ENCODE measurements at regions not wholly inside any gene's neighbourhood (a gene's known extent, or its start where the extent isn't known, plus 50 kb on each side); places are given as distances from the start of the nearest gene placed in this dataset.

DNA sequence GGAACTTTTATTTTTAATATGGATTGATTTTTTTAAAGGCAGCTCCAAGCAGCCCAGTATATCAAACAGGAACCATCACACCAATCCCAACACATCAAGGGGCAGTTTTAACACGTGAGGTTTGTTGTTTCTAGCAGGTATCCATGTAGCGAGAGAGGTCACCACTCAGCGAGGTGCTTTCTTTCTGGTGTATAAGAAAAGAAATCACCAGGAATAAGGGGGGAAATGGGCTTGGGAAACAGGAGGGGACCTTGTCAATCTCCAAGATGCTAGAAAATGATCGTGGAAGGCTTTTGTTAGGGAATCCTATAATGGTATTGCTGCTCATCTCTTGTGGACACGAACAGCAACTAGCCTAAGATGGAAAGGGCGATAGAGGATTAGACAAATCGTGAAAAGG lies 402.9 kb upstream of the ATP11B start (continued):
- TF ChIP-seq NFIC (IDR thresholded peaks at IDR 0.05; ENCODE audit: borderline replicate concordance), result no peak

DNA sequence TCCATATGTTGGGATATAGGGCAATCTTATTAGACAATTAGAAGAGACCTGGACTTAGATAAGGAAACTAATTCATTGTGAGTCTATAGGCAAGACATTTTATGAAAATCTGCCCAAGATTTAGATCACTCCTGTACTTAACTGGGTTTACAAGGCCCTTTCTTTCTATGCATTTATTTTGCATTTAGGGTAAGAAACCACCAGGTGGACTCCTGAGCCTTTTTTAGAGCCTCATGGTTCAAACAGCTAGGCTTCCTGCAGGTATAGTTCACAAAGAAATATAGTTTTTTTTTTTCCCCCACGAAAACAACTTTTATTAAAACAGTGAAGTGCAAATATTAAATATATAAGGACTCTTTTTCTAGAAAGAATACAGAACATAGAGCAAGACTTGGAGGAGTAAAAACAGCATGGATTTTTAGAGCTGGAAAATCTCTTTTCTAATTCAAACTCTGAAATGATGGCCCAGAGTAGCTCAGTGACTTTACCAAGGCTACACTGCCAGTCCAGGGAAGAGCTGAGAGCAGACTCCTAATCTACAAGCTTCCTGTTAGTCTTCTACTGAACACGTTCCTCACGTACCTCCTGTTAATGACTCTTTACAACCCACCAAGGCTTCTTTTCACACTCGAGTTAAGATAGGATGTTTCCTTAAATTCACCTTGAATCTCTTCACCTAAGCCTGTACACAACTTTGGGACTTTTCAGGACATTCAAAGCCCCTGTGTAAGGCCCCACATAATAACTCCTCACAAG lies 400.9 kb upstream of the ATP11B start:
- TF ChIP-seq MXI1 (IDR thresholded peaks at IDR 0.05; ENCODE audit: low read depth, low read length) (no peak), FOXJ3 (CRISPR knock-in tag; IDR thresholded peaks at IDR 0.05) (no peak), EP300 (IDR thresholded peaks at IDR 0.05; ENCODE audit: borderline replicate concordance in 1 of 2, low read depth in 1 of 2, low read length in 1 of 2) (no peak), GATA2 (CRISPR knock-in tag; IDR thresholded peaks at IDR 0.05) (no peak), FOXM1 (IDR thresholded peaks at IDR 0.05; ENCODE audit: low read depth) (no peak), GABPA (IDR thresholded peaks at IDR 0.05; ENCODE audit: low read depth) (no peak), TCF12 (IDR thresholded peaks at IDR 0.05) (no peak), SIN3A (IDR thresholded peaks at IDR 0.05; ENCODE audit: borderline replicate concordance, low read depth, low read length) (no peak), RXRA (IDR thresholded peaks at IDR 0.05; ENCODE audit: borderline replicate concordance, low read depth) (no peak), FOSL2 (IDR thresholded peaks at IDR 0.05; ENCODE audit: borderline replicate concordance, low read depth) (no peak)
- WGBS (ENCODE audit: low lambda C conversion rate), result 41% methylated on average over 4 of the region's 4 CpGs
- CTCF ChIA-PET, result interaction anchor here (0.6 kb wide), 1 partner anchor 562 kb away, joined by 3 read pairs; no protein-coding TSS in a partner anchor

DNA sequence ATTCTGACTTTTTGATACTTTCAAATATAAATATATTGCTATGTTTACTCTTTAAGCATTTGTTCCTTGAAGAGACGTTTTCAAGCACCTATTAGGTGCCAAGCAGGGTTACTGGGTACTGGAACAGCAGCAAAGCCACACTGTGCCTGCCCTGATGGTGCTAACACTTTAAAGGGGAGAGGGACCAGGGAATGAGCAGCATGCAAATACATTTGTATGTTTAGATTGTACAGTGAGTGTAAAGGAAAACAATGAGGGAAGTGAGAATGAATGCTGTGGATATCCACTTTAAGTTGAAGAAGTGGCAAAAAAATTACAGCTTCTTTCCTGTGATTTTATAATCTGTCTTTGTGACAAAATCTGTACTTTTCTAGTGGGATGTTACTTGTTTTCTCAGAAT lies 400.2 kb upstream of the ATP11B start:
- Histone ChIP-seq H3K4me1 (ENCODE audit: control insufficient read depth in 1 of 2, insufficient read depth in 2 of 2, low read depth in 1 of 2, low read length in 1 of 2) (no peaks in the 10 kb centered on the region), H3K4me3 (ENCODE audit: low read depth in 2 of 2, low read length in 1 of 2) (no peak overlapping the region), H3F3A (replicated peaks; ENCODE audit: insufficient read depth) (no peaks in the 10 kb centered on the region), H3K27ac (ENCODE audit: low read depth in 2 of 2, low read length in 1 of 2) (no peak overlapping the region), H3K79me2 (ENCODE audit: insufficient read depth) (no peaks in the 10 kb centered on the region), H3K4me2 (no peak overlapping the region), H3K9me2 (no peaks in the 10 kb centered on the region), H3K36me3 (replicated peaks in 1 of 2; ENCODE audit: control insufficient read depth in 1 of 2, insufficient read depth in 2 of 2, low read length in 1 of 2) (no peaks in the 10 kb centered on the region), H3K9ac (no peak overlapping the region), H2AFZ (ENCODE audit: low read depth) (no peak overlapping the region), H3K9me3 (no peaks in the 10 kb centered on the region), H4K20me1 (ENCODE audit: insufficient read depth) (no peaks in the 10 kb centered on the region), H3K27me3 (ENCODE audit: insufficient read depth) (no peaks in the 10 kb centered on the region)
- WGBS (ENCODE audit: low lambda C conversion rate), result 12% methylated on average over 1 of the region's 1 CpG
- ChIA-PET CTCF (interaction anchor here (0.9 to 1.3 kb wide), 2 partner anchors 9 to 98 kb away, joined by 3 read pairs; no protein-coding TSS in a partner anchor), POLR2A (interaction anchor here (0.6 kb wide), 1 partner anchor 19 kb away, joined by 3 read pairs; no protein-coding TSS in a partner anchor)
- TF ChIP-seq, protein P1, sequence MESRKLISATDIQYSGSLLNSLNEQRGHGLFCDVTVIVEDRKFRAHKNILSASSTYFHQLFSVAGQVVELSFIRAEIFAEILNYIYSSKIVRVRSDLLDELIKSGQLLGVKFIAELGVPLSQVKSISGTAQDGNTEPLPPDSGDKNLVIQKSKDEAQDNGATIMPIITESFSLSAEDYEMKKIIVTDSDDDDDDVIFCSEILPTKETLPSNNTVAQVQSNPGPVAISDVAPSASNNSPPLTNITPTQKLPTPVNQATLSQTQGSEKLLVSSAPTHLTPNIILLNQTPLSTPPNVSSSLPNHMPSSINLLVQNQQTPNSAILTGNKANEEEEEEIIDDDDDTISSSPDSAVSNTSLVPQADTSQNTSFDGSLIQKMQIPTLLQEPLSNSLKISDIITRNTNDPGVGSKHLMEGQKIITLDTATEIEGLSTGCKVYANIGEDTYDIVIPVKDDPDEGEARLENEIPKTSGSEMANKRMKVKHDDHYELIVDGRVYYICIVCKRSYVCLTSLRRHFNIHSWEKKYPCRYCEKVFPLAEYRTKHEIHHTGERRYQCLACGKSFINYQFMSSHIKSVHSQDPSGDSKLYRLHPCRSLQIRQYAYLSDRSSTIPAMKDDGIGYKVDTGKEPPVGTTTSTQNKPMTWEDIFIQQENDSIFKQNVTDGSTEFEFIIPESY (IDR thresholded peaks at IDR 0.05; ENCODE audit: borderline replicate concordance, low read depth), result no peak
- TF ChIP-seq NFIC (IDR thresholded peaks at IDR 0.05; ENCODE audit: borderline replicate concordance) (no peak), SIN3A (IDR thresholded peaks at IDR 0.05; ENCODE audit: borderline replicate concordance, low read depth, low read length) (no peak), GABPA (IDR thresholded peaks at IDR 0.05; ENCODE audit: low read depth) (no peak), TEAD4 (IDR thresholded peaks at IDR 0.05; ENCODE audit: borderline replicate concordance, insufficient read depth) (no peak), JUND (IDR thresholded peaks at IDR 0.05) (no peak), EP300 (IDR thresholded peaks at IDR 0.05; ENCODE audit: borderline replicate concordance in 1 of 2, low read depth in 1 of 2, low read length in 1 of 2) (no peak), YY1 (IDR thresholded peaks at IDR 0.05; ENCODE audit: low read depth) (no peak), NRF1 (IDR thresholded peaks at IDR 0.05; ENCODE audit: low read depth, low read length) (no peak), FOSL2 (IDR thresholded peaks at IDR 0.05; ENCODE audit: borderline replicate concordance, low read depth) (no peak)
- TF ChIP-seq, protein P2, sequence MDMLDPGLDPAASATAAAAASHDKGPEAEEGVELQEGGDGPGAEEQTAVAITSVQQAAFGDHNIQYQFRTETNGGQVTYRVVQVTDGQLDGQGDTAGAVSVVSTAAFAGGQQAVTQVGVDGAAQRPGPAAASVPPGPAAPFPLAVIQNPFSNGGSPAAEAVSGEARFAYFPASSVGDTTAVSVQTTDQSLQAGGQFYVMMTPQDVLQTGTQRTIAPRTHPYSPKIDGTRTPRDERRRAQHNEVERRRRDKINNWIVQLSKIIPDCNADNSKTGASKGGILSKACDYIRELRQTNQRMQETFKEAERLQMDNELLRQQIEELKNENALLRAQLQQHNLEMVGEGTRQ (IDR thresholded peaks at IDR 0.05; ENCODE audit: borderline replicate concordance, low read depth, low read length), result no peak
- TF ChIP-seq, protein P3, sequence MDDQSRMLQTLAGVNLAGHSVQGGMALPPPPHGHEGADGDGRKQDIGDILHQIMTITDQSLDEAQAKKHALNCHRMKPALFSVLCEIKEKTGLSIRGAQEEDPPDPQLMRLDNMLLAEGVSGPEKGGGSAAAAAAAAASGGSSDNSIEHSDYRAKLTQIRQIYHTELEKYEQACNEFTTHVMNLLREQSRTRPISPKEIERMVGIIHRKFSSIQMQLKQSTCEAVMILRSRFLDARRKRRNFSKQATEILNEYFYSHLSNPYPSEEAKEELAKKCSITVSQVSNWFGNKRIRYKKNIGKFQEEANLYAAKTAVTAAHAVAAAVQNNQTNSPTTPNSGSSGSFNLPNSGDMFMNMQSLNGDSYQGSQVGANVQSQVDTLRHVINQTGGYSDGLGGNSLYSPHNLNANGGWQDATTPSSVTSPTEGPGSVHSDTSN (IDR thresholded peaks at IDR 0.05), result no peak
- DNase-seq, result no peak

More for the DNA sequence above, 400.9 kb upstream of the ATP11B start:
- H3K9ac ChIP-seq, result no peak overlapping the region
- H4K20me1 ChIP-seq (ENCODE audit: insufficient read depth), result no peaks in the 10 kb centered on the region
- POLR2A ChIA-PET, result no interaction called here
- H3K27ac ChIP-seq (ENCODE audit: low read depth in 2 of 2, low read length in 1 of 2), result no peak overlapping the region
- no peaks in the 10 kb centered on the region for H3K4me1 ChIP-seq (ENCODE audit: control insufficient read depth in 1 of 2, insufficient read depth in 2 of 2, low read depth in 1 of 2, low read length in 1 of 2)
- no peaks in the 10 kb centered on the region for H3K36me3 ChIP-seq (replicated peaks in 1 of 2; ENCODE audit: control insufficient read depth in 1 of 2, insufficient read depth in 2 of 2, low read length in 1 of 2)
- no peak overlapping the region for H3K4me3 ChIP-seq (ENCODE audit: low read depth in 2 of 2, low read length in 1 of 2)
- DNase-seq, result no peak
- no peak overlapping the region for H3K4me2 ChIP-seq
- no peaks in the 10 kb centered on the region for H3K9me2 ChIP-seq
- H2AFZ ChIP-seq (ENCODE audit: low read depth), result no peak overlapping the region
- H3K27me3 ChIP-seq (ENCODE audit: insufficient read depth), result no peaks in the 10 kb centered on the region
- H3F3A ChIP-seq (replicated peaks; ENCODE audit: insufficient read depth), result no peaks in the 10 kb centered on the region
- no peaks in the 10 kb centered on the region for H3K79me2 ChIP-seq (ENCODE audit: insufficient read depth)
- H3K9me3 ChIP-seq, result no peaks in the 10 kb centered on the region

All from SK-N-SH (cell line).